Esophagus muscularis mucosa (tissue), 3 donors: ENCODE measurements at regions not wholly inside any gene's neighbourhood (a gene's known extent, or its start where the extent isn't known, plus 50 kb on each side); places are given as distances from the start of the nearest gene placed in this dataset.

Experiments used
- POLR2A ChIP-seq: fragments of 450-650 bp; IDR thresholded peaks from one replicate; pipeline ENCODE4 v1.6.1; 2017; ENCODE audit warnings: antibody characterized with exemption, moderate library complexity, mild to moderate bottlenecking, low read depth
- POLR2AphosphoS5 ChIP-seq, 2 donors: sonication (generic); formaldehyde crosslinking; IDR thresholded peaks; one replicate each; pipeline ENCODE4 v1.6.1; 2017; ENCODE audit warnings: antibody characterized with exemption in 2 of 2
- TF ChIP-seq, protein P1 (sequence below), 3 experiments: fragments of 200-600 bp in 2 of 3; fragments of 450-650 bp in 1 of 3; sonication (generic) in 2 of 3; IDR thresholded peaks; one replicate each; pipeline ENCODE4 v1.5.1; 2017 to 2019; ENCODE audit warnings: antibody characterized with exemption in 3 of 3, mild to moderate bottlenecking in 2 of 3, moderate library complexity in 1 of 3

DNA sequence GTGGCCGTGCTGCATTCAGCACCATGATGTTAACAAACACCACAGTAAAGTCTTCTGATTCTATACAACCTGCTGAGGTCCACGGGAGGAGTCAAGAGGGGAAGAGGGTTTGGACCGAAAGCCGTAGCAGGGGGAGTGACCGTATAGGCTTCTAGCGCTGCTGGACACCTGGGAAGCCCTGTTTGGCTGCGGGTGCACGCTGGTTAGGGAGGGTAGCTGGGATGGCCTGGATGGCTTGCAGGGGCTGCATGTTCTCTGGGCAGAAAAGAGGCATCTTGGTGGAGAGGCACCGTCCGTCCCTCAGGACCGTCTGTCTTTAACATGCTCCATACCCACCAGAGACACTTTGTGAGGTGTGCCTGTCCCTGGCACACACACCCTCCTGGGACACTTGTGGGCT is 251.0 kb upstream of the IRX1 start:
- no peak for TF ChIP-seq POLR2A
- TF ChIP-seq, protein P1, sequence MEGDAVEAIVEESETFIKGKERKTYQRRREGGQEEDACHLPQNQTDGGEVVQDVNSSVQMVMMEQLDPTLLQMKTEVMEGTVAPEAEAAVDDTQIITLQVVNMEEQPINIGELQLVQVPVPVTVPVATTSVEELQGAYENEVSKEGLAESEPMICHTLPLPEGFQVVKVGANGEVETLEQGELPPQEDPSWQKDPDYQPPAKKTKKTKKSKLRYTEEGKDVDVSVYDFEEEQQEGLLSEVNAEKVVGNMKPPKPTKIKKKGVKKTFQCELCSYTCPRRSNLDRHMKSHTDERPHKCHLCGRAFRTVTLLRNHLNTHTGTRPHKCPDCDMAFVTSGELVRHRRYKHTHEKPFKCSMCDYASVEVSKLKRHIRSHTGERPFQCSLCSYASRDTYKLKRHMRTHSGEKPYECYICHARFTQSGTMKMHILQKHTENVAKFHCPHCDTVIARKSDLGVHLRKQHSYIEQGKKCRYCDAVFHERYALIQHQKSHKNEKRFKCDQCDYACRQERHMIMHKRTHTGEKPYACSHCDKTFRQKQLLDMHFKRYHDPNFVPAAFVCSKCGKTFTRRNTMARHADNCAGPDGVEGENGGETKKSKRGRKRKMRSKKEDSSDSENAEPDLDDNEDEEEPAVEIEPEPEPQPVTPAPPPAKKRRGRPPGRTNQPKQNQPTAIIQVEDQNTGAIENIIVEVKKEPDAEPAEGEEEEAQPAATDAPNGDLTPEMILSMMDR (IDR thresholded peaks at IDR 0.05): no peak
- TF ChIP-seq POLR2AphosphoS5 (IDR thresholded peaks at IDR 0.05): no peak
